Dermis microvascular lymphatic vessel endothelial cell (primary cell): ENCODE measurements at regions not wholly inside any gene's neighbourhood (a gene's known extent, or its start where the extent isn't known, plus 50 kb on each side); places are given as distances from the start of the nearest gene placed in this dataset.

Experiments used
- DNase-seq, 2 donors: peaks; one replicate each; pipeline versions ENCODE4 v3.0.0 to v3.0.0-alpha.2; 2010; ENCODE audit warnings: low read depth in 2 of 2

DNA sequence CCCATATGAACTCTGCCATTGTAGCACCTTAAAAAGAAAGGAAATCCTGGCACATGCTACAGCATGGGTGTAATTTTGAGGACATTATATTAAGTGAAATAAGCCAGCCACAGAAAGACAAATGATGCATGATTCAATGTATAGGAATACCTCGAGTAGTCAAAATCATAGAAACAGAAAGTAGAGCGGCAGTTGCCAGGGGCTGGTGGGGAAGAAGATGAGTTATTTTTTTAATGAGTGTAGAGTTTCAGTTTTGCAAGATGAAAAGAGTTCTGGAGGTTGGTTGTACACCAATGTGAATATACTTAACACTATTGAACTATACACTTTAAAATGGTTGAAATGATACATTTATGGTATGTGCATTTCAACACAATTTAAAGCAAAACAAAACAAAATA lies 133.0 kb downstream of the ZDHHC21 start:
- DNase-seq = no peak

DNA sequence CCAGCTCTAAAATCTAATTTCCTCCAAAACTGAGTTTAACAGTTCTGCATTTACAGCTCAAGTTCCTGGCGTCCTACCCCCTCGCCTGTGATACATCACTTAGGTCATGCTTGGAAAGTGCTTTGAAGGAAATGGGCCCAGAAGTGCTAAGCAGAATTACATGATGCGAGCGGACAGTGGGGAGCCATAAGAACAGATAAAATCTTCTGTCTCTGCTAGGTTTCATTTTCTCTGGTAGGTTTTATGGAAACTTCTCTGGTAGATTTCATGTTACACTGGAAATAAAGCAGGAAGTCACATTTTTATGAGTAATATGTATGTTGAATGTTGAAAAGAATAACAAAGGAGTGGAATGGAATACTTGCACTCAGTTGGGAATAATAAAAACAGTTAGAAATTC lies 138.3 kb downstream of the ZDHHC21 start:
- peak; percentile 70 to 76 for DNase-seq

DNA sequence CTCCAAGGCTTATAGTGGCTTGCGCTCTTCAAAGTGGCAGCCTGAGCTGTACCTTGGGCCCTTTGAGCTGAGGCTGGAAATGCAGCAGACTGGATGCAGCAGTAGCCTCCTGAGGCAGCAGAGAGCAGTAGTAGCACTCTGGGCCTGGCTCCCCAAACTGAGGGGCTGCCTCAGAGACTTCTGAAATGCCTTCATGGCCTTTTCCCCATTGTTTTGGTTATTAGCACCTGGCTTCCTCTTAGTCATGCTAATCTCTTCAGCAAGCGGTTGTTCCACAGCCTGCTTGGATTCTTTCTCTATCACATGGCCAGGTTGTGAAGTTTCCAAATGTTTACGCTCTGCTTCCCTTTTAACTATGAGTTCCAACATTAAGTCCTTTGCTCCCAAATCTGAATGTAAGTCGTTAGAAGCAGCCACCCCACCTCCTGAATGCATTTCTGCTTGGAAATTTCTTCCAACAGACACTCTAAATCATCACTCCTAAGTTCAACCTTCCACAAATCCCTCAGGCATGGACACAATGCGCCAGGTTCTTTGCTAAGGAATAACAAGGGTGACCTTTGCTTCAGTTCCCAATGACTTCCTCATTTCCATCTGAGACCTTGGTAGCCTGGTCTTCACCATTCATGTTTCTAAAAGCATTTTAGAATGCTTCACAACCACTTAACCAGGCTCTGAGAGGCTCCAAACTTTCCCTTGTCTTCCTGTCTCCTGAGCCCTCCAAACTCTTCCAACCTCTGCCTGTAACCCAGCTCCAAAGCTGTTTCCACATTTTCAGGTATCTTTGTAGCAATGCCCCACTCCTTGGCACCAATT lies 145.8 kb downstream of the ZDHHC21 start:
- no peak for DNase-seq

DNA sequence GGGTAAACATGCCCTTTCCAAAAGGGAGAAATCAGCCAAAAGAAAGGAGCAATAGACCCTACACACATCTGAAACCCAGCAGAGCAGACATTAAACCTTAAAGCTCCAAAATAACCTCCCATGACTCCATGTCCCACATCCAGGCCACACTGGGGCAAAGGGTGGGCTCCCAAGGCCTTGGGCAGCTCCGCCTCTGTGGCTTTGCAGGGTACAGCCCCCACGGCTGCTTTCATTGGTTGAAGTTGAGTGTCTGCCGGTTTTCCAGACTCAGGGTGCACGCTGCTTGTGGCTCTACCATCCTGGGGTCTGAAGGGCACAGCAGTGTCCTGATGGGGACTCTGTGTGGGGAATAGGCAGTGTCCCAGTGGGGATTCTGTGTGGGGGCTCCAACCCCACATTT lies 146.5 kb downstream of the ZDHHC21 start:
- no peak for DNase-seq

DNA sequence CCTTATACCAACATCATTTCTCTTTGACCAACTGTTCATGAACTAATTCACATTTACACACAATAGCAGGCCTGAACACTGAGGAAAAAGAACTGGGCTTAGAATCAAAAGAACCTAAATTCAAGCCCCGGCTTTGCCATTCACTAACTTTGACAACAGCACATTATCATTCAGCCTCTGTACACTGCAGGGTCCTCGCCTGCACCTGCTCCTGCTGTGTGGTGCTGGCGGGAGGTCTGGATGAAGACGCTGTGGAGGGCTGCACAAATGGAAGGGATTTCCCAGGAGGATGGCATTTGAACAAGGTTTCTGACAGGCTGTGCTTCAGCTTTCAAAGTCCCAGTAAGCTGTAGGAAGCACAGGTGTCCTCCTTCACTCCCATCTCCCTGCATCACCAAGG lies 151.2 kb downstream of the ZDHHC21 start:
- no peak for DNase-seq

DNA sequence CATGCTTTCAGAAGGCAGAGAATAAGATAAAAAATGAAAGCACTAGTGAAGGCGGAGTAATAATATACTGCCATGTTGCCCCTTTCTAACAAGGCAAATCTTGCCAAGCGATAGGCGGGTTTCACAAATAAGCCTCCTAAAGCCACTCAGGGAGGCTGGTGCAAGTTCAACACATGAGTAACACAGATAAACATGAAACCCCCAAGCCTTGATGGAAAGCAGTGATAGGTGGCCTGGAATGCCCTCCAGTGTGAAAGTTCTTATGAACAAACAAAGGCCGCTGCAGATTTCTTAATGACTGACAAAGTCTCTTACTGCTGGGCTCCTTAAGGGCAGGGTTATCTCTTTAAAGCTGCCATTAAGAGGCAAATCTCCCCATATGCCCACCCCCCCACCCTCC lies 154.7 kb downstream of the ZDHHC21 start:
- DNase-seq = no peak

DNA sequence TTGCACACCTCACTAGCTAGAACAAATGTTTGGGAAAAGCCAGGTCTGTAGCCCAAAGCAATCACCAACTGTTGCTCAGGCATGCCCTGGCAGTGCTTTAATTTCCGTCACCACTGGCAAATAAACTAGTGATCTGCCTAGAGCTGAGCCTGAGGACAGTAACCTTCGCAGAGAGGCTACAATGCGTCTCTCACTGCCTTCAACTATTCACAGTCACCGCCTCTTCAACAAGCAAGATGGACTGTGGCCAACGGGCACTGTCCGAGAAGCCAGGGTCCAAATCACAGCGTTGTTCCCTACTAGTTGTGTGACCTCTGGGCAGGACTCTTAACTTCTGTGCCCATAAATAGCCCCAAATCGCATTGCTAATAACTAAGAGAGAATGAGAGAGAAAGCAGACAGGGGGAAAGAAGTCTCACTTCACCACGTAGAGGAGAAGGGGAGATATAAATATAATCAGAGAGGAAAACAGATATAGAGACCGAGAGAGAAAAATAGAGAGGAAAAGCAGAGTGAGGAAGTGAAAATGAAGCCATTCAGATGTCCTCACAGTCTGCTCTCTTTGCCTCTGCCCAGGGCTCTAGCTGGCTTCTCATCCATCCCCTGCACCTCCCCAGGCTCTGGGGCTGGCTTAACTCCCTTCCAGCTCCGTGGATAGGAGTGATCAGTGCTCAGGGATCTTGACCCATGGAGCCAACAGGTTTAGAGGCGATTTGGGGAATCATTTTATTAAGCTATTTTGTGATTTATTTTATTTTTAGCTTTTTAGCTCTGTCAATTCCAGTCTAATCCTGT lies 157.9 kb downstream of the ZDHHC21 start:
- DNase-seq = no peak

DNA sequence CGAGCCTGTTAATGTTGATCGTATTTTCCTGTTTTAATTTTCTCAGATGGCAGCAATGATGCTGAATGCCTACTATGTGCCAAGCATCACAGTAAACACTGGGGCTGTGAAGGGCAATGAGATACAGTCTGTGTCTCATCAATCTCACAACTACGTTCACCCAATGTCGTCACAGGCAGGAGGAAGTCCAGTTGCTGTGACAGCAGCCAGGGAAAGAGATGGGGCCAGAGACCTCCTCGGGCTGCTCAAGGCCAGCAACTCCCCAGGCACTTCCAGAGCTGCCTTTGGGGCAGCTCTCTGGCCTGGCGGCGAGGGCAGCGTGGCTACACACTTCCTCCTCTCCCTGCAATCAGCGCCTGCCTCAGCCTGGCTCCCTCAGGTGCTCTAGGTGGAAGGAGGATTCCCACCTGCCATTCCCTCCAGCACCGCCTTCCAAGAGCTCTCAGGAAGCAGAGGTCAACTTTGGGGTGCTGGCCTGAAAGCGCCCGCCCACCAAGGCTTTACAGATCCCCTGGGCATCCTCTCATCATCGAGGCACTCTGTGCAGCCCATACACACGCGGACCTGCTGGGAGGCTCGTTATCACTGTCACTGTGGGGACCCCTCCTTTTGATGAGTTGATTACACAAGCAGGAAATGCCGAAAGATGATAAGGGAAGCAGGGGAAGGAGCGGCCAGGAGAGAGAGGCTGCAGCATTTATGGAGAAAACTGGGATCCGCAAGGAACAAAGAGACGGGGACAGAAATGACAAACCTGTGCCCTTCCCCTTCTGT lies 159.2 kb downstream of the ZDHHC21 start:
- no peak for DNase-seq

DNA sequence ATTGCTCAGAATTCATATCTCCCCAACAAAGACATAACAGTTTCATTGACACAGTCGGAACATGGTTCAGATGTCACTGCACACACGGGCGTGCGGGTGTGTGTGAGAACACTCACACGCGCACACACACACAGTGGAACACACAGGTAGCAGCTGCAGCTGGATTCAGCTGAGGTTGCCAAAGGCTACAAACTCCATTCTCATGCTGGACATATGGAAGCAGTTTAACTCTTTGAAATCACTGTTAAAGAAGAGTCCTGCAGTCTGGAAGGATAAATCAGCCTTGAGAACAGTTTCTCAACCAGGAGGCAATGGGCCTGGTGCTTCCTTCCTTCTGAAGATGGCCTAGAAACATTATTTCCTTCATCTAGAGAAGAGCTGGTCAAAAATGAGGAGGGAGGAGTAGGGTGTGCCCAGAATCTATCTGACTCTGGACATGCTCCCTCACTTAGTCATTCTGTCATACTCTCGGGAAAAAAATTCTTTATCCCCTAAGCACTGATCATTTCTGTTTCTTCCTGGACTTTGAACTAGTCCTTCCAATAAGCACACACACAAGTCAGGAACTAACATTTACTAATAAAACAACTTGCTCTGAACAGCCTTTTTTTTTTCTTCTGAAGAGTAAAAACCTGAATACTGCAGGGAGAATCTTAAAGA lies 160.6 kb downstream of the ZDHHC21 start:
- DNase-seq = no peak

DNA sequence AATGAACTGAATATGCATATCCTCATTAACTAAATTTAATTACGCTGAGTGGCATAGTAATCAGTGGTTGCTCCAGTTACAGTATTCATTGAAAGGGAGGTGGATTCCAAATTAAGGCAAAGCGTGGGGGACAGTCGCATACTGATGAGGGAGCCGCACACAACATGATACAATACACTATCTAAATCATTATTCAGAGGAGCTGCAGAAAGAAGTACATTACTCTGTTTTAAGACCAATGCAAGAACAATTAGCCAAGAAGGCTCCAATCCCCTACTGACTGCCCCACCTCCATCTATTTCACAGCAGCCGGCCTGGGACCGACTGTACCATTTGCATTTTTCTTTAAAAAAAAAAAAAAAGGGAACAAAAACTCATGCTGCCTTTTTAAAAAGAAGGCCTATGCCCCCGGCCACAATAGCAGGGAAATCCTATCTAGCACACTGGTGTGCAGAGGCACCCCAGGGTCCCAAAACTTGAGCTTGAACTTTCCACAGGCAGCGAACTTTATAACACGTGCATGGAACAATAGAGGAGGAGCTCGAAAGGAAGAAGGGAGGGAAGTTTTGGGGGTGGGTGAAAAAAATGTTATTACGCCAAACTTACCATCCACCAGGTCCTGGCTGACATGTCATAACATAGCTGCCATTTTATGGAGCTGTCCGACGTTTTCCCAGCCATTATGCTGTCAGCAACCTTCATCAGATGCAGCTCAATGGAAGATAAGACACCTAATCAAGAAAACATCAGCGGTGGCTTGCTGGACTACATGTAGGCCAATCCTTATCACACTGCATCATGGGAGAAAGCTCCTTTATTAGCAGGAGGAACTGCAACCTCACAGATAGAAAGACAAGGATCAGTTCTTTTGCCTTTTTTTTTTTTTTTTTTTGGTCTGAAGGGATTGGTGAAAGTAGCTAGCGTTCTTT lies 161.6 kb downstream of the ZDHHC21 start:
- DNase-seq = no peak

DNA sequence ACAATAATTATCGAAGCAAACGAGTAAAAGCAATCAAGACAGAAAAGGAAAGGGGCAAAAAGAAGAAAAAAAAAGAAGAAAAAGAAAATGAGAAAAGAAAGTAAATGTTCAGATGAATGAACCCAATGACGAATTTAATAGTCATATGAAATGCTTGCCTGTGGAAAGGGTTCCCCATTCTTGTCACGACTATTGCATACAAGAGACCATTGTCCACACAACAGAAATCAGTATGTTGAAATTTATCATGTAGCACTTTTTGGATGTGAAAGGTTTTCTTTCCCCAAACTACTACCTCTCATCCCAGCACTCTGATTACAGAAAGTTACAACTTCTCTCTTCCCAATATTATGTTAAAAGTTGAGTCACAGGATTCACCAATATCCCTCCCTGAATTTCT lies 162.4 kb downstream of the ZDHHC21 start:
- DNase-seq = no peak

DNA sequence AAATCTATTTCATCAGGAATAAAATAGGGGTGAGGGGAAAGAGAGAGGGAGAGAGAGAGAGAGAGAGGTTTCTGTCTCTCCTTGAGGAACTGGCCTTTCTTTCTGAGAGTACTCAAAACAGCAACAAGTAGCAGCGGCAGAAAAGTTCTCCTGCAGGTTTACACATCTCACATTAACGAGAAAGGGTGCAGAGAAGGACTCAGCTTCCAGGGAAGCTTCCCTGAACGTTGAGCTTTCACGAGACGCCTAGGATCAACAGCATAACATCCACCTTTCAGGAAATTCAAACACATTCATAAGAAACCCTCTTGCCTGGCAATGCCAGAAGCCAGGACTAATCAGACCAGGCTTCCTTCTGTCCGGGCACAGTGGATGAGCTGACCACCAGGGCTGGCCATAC lies 162.9 kb downstream of the ZDHHC21 start:
- no peak for DNase-seq

DNA sequence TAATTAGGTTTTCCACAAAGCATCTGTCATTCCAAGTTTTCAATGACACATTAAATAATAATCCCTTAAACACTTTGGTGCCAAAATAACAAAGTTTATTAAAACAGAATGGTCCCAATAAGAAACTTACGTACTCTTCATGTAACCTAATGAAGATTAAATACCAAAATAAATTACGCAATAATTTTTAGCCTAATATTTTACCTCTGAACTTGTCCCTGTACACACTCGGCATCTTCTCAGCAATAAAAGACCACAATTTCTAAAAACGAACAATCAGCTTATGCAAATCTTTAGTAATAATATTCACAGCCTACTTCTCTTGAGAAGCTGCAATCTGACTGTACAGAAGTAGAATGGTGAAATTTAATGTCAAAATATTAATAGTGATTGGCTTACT lies 163.6 kb downstream of the ZDHHC21 start:
- no peak for DNase-seq

DNA sequence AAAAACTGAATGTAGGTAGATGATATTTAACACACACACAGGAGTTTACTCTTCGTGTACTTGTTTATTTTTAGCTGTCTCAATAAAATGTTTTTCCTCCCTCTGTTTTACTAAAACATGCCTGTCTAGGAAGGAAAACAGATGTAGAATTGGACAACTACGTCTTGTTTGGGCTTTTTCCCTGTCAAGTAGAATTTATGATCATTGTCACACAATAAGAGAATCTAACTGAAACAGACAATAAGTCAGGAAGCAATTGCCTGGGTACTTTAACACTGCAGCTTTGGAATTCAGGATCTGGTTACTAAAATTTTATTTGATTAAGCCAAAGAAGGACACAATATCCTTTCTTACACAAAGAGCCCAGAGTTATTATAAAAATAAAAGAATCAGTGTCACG lies 164.2 kb downstream of the ZDHHC21 start:
- DNase-seq = no peak

DNA sequence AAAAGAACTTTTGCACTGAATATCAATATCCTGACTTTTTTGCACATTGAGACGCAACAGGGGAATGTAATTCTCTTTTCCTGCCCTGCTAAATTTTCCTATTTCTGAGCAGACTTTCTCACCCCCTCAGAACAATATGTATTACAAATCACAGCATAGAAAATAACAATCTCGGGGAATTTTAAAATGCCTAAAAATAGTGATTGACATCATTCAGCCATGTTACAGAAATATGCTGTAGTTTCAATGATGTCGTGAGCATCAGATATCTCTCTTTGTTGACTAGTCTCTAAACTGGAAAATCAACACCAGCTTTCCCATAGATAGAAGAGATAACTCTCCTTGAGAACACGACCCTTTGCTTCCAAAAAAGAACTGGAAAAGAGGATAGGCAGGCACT lies 166.7 kb downstream of the ZDHHC21 start:
- DNase-seq = no peak

DNA sequence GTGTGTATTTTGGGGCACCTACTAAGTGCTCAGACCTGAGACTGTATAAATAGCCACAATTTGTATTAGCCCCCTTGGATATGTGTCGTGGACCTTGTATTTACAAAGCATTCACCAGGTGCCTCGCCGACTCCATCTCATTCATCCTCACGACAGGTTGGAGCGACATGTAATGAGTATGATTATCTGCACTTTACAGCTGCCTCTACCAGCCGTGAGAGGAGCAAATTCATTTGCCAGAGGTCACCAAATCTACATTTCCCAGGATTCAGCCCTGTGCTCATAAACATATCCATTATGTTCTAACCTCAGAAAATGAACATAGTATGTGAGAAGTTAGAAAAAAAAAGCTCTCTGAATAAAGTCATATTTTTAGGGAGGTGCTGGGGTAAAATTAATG lies 167.4 kb downstream of the ZDHHC21 start:
- DNase-seq = no peak

DNA sequence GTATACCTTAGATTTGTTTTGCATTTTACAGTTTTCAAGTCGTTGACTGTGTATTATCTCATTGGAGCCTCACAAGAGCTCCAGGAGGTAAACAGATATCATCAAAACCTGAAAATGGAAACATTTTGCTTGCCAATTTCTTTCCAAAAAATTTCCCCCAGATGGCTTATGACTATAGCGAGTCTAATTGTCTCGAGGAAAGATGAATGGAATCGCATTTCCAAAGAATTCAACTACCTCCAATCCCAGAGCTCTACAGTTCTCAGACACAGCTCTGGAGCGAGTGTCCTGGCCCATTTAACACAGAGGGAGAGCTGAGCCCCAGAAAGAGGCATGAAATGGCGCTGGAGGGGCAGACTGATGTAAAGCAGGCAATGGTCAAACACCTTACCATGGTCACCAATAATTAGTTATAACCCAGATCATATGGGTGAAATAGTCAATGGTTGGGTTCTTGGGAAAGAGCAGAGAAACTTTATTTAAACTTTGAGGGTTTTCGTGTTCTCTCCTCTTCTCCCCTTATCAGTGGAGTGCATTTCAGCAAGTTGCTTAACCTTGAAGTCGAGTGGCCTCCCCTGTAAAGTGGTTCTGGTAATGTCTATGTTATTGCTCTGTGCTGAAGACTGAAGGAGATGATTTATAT lies 168.2 kb downstream of the ZDHHC21 start:
- no peak for DNase-seq

DNA sequence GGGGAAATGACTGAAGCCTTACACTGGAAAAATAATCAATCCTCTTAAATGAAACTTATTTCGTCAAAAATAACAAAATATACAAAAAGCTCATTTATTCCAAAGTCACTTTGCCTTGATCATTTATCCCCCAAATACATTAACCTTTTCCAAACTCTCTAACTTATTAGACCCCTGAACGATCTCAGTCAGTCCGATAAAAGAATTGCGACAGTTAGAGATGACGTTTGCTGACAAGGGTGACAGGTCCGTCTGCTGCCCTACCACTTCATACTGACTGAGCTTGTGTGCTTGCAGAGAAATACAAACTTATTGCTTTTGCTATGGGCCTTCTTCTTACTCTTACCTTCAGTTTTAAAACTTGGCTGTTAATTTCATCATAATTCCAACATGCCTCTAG lies 169.7 kb downstream of the ZDHHC21 start:
- DNase-seq = no peak

DNA sequence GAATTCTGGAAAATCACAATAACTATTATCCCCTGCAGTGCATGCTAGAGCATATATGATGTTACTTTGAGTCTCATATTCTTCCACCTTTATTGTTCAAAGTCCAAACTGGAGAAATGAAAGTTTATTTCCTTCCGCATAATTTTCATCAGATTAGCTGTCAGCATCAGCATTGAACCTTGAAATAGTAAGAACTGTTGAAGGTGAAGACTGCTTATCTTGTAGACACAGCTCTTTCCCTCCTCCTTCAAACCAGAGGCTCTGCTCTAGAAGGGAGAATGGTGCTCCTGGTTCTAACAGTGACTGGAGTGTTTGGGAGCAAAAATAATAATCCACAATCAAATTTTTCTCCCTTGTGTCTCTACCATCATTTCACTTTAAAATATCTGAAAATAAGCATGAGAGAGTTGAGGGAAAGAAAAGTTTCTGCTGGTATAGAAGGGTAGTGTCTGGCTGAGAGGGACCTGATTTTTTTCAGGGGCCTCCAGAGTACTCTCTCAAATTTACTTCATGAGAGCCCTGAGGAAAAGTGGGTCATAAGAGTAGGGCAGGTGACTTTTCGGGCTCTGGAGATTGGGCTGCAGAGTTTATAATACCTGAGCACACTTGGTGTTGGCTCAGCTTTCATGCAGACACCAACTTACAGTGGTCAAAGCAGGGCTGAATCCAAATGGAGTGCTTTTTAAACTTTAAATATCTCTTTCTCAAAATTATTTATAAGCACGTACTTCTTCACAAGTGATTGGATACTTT lies 170.4 kb downstream of the ZDHHC21 start:
- no peak for DNase-seq
